HAP-1 (cell line): ENCODE measurements at regions not wholly inside any gene's neighbourhood (a gene's known extent, or its start where the extent isn't known, plus 50 kb on each side); places are given as distances from the start of the nearest gene placed in this dataset.
"Not testable (repeated sequence)": the region's sequence is repeated elsewhere in the genome, so short reads cannot be mapped to it uniquely, and the experiment has no call there.

Experiments used
- DNase-seq, 2 experiments: peaks; one replicate each; pipeline ENCODE4 v3.0.0-alpha.2; 2016 to 2020; ENCODE audit warnings: low spot score in 2 of 2
- H3K27me3 ChIP-seq: fragments of 250-450 bp; sonication (Bioruptor Pico); 2 replicates; pipeline ENCODE4 v1.5.1; 2020; ENCODE audit warnings: low read depth, mild to moderate bottlenecking, moderate library complexity
- H3K36me3 ChIP-seq: fragments of 250-450 bp; sonication (Bioruptor Pico); replicated peaks from 2 replicates; pipeline ENCODE4 v1.5.1; 2020; ENCODE audit warnings: mild to moderate bottlenecking
- H3K4me1 ChIP-seq: fragments of 250-450 bp; sonication (Bioruptor Pico); 2 replicates; pipeline ENCODE4 v1.5.1; 2020; ENCODE audit warnings: mild to moderate bottlenecking
- H3K4me3 ChIP-seq: fragments of 250-450 bp; sonication (Bioruptor Pico); 2 replicates; pipeline ENCODE4 v1.5.1; 2020; ENCODE audit warnings: mild to moderate bottlenecking, moderate library complexity
- H3K9me3 ChIP-seq: fragments of 250-450 bp; sonication (Bioruptor Pico); 2 replicates; pipeline ENCODE4 v1.5.1; 2020; ENCODE audit warnings: mild to moderate bottlenecking, moderate library complexity
- in situ Hi-C: fragments of 300-500 bp; cut with MboI; formaldehyde crosslinking; loops from 3 replicates; pipeline ENCODE4 v1.14.3; 2020; ENCODE audit warnings: low sequenced_read_pairs, inconsistent platforms, mixed read lengths

DNA sequence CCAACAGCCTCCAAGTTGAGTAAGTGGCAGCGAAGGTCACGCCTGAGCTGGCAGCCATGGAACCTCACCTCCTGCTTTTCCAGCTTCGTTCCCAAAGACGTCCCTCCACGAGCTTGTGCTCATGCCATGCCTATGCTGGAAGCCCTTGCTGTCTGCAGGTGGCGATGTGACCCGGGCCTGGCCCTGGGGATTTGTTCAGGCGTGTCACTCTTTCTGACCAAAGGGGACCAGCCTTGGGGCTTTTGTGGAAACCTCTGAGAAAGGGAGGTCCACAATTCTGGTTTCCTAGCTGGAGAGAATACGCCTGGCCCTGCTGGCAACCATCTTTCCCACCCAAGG, 183.4 kb downstream of the TRIM43 start:
- H3K27me3 ChIP-seq, DNase-seq, H3K9me3 ChIP-seq, in situ Hi-C loops, H3K4me1 ChIP-seq, H3K4me3 ChIP-seq, H3K36me3 ChIP-seq: not testable (repeated sequence)
